ENCODE measurements at regions not wholly inside any gene's neighbourhood (a gene's known extent, or its start where the extent isn't known, plus 50 kb on each side); places are given as distances from the start of the nearest gene placed in this dataset.

- TF ChIP-seq, protein P1, sequence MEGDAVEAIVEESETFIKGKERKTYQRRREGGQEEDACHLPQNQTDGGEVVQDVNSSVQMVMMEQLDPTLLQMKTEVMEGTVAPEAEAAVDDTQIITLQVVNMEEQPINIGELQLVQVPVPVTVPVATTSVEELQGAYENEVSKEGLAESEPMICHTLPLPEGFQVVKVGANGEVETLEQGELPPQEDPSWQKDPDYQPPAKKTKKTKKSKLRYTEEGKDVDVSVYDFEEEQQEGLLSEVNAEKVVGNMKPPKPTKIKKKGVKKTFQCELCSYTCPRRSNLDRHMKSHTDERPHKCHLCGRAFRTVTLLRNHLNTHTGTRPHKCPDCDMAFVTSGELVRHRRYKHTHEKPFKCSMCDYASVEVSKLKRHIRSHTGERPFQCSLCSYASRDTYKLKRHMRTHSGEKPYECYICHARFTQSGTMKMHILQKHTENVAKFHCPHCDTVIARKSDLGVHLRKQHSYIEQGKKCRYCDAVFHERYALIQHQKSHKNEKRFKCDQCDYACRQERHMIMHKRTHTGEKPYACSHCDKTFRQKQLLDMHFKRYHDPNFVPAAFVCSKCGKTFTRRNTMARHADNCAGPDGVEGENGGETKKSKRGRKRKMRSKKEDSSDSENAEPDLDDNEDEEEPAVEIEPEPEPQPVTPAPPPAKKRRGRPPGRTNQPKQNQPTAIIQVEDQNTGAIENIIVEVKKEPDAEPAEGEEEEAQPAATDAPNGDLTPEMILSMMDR (IDR thresholded peaks at IDR 0.05; ENCODE audit: unreplicated experiment), result no peak
- intact Hi-C loops (cut with micrococcal nuclease; ENCODE audit: unreplicated experiment), result loop anchor here (10.0 kb wide), 1 partner anchor 626 kb away; the partner anchor contains the start of gene ZMIZ1
- CTCF ChIA-PET, result no interaction called here
- no TSS peak for BruUV-seq (replicated peaks)
- no peak overlapping the region for H3K4me3 Mint-ChIP-seq (ENCODE audit: low read depth, unreplicated experiment)
- H3K4me1 Mint-ChIP-seq (ENCODE audit: low read depth, unreplicated experiment), result no peaks in the 10 kb centered on the region
- no peaks in the 10 kb centered on the region for H3K36me3 Mint-ChIP-seq (ENCODE audit: insufficient read depth, unreplicated experiment)
- no peaks in the 10 kb centered on the region for H3K9me3 Mint-ChIP-seq (ENCODE audit: low read depth, unreplicated experiment)
- no peak overlapping the region for H3K27ac Mint-ChIP-seq (ENCODE audit: unreplicated experiment)
- peaks cover 75% of the 10 kb centered on the region for H3K27me3 Mint-ChIP-seq (ENCODE audit: unreplicated experiment)
- DNase-seq, result no peak
Measured at GRCh38 chr10:78438907-78439809, 405.5 kb downstream of the RPS24 start.

- Mint-ChIP-seq H3K9me3 (ENCODE audit: low read depth, unreplicated experiment) (no peaks in the 10 kb centered on the region), H3K27me3 (ENCODE audit: unreplicated experiment) (peaks cover 70% of the 10 kb centered on the region), H3K4me1 (ENCODE audit: low read depth, unreplicated experiment) (no peaks in the 10 kb centered on the region), H3K27ac (ENCODE audit: unreplicated experiment) (no peak overlapping the region), H3K4me3 (ENCODE audit: low read depth, unreplicated experiment) (no peak overlapping the region), H3K36me3 (ENCODE audit: insufficient read depth, unreplicated experiment) (no peaks in the 10 kb centered on the region)
- CTCF ChIA-PET, result no interaction called here
- TF ChIP-seq, protein P1 (IDR thresholded peaks at IDR 0.05; ENCODE audit: unreplicated experiment), result no peak
- DNase-seq, result no peak
- BruUV-seq (replicated peaks), result no TSS peak
- intact Hi-C loops (cut with micrococcal nuclease; ENCODE audit: unreplicated experiment), result no loop called here
Measured at GRCh38 chr10:78441010-78441409, 407.3 kb downstream of the RPS24 start.

- no peaks in the 10 kb centered on the region for H3K4me1 Mint-ChIP-seq (ENCODE audit: low read depth, unreplicated experiment)
- no peak overlapping the region for H3K4me3 Mint-ChIP-seq (ENCODE audit: low read depth, unreplicated experiment)
- CTCF ChIA-PET, result interaction anchor here (0.7 kb wide), 1 partner anchor 34 kb away, joined by 4 read pairs; no protein-coding TSS in a partner anchor
- H3K9me3 Mint-ChIP-seq (ENCODE audit: low read depth, unreplicated experiment), result no peaks in the 10 kb centered on the region
- no peaks in the 10 kb centered on the region for H3K36me3 Mint-ChIP-seq (ENCODE audit: insufficient read depth, unreplicated experiment)
- BruUV-seq (replicated peaks), result no TSS peak
- no peak overlapping the region for H3K27ac Mint-ChIP-seq (ENCODE audit: unreplicated experiment)
- intact Hi-C loops (cut with micrococcal nuclease; ENCODE audit: unreplicated experiment), result no loop called here
- TF ChIP-seq, protein P1 (IDR thresholded peaks at IDR 0.05; ENCODE audit: unreplicated experiment), result no peak
- H3K27me3 Mint-ChIP-seq (ENCODE audit: unreplicated experiment), result peaks cover 70% of the 10 kb centered on the region
- DNase-seq, result no peak
Measured at GRCh38 chr10:78441694-78442093, 408.0 kb downstream of the RPS24 start.

GRCh38 chr10:78442836-78443550 is 409.3 kb downstream of the RPS24 start:
- no peak for DNase-seq
- peaks cover 70% of the 10 kb centered on the region for H3K27me3 Mint-ChIP-seq (ENCODE audit: unreplicated experiment)
- no peak overlapping the region for H3K27ac Mint-ChIP-seq (ENCODE audit: unreplicated experiment)
- H3K4me3 Mint-ChIP-seq (ENCODE audit: low read depth, unreplicated experiment), result no peak overlapping the region
- H3K36me3 Mint-ChIP-seq (ENCODE audit: insufficient read depth, unreplicated experiment), result no peaks in the 10 kb centered on the region
- BruUV-seq (replicated peaks), result no TSS peak
- intact Hi-C loops (cut with micrococcal nuclease; ENCODE audit: unreplicated experiment), result no loop called here
- TF ChIP-seq, protein P1 (IDR thresholded peaks at IDR 0.05; ENCODE audit: unreplicated experiment), result no peak
- H3K9me3 Mint-ChIP-seq (ENCODE audit: low read depth, unreplicated experiment), result no peaks in the 10 kb centered on the region
- CTCF ChIA-PET, result no interaction called here
- no peaks in the 10 kb centered on the region for H3K4me1 Mint-ChIP-seq (ENCODE audit: low read depth, unreplicated experiment)
